Suprapubic skin (tissue), 4 donors: ENCODE measurements at regions not wholly inside any gene's neighbourhood (a gene's known extent, or its start where the extent isn't known, plus 50 kb on each side); places are given as distances from the start of the nearest gene placed in this dataset.

ENCODE experiments used
- EP300 ChIP-seq: sonication (generic); formaldehyde crosslinking; IDR thresholded peaks from one replicate; pipeline ENCODE4 v1.6.1; 2017; ENCODE audit warnings: antibody characterized with exemption
- POLR2A ChIP-seq, 2 donors: fragments of 450-650 bp; IDR thresholded peaks; one replicate each; pipeline ENCODE4 v1.6.1; 2017; ENCODE audit warnings: antibody characterized with exemption in 2 of 2, mild to moderate bottlenecking in 2 of 2, moderate library complexity in 2 of 2
- POLR2AphosphoS5 ChIP-seq, 3 donors: sonication (generic); formaldehyde crosslinking; IDR thresholded peaks; one replicate each; pipeline ENCODE4 v1.6.1; 2017; ENCODE audit warnings: antibody characterized with exemption in 3 of 3
- TF ChIP-seq, protein P1 (sequence below), 2 donors: fragments of 200-600 bp in 1 of 2; fragments of 450-650 bp in 1 of 2; sonication (generic) in 1 of 2; IDR thresholded peaks; one replicate each; pipeline ENCODE4 v1.5.1; 2016 to 2019; ENCODE audit warnings: antibody characterized with exemption in 2 of 2, mild to moderate bottlenecking in 1 of 2, moderate library complexity in 1 of 2

DNA sequence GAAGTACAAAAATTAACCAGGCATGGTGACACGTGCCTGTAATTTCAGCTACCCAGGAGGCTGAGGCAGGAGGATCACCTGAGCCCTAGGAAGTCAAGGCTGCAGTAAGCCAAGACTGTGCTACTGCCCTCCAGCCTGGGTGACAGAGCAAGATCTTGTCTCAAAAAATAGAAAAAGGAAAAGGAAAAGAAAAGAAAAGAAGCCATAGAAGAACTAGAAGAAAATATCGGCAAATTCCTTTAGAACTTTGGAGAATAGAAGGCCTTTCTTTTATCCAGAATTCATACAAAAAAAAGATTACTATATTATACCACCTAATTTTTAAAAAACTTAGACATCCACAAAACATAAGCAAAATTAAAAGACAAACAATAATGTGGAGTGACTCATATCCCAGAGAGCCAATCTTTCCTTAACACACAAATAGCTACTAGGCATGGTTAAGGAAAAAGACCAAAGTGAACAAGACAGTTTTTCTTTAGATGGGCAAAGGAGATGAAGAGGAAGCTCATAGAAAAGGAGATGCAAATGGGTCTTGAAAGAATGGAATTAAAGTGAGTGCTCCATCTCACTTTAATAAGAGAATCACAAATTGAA, 251.1 kb upstream of the IRF2BP2 start:
- TF ChIP-seq, protein P1, sequence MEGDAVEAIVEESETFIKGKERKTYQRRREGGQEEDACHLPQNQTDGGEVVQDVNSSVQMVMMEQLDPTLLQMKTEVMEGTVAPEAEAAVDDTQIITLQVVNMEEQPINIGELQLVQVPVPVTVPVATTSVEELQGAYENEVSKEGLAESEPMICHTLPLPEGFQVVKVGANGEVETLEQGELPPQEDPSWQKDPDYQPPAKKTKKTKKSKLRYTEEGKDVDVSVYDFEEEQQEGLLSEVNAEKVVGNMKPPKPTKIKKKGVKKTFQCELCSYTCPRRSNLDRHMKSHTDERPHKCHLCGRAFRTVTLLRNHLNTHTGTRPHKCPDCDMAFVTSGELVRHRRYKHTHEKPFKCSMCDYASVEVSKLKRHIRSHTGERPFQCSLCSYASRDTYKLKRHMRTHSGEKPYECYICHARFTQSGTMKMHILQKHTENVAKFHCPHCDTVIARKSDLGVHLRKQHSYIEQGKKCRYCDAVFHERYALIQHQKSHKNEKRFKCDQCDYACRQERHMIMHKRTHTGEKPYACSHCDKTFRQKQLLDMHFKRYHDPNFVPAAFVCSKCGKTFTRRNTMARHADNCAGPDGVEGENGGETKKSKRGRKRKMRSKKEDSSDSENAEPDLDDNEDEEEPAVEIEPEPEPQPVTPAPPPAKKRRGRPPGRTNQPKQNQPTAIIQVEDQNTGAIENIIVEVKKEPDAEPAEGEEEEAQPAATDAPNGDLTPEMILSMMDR (IDR thresholded peaks at IDR 0.05): no peak
- TF ChIP-seq EP300 (no peak), POLR2AphosphoS5 (IDR thresholded peaks at IDR 0.05) (no peak), POLR2A (IDR thresholded peaks at IDR 0.05) (no peak)
